RWPE1 (cell line): ENCODE measurements at regions not wholly inside any gene's neighbourhood (a gene's known extent, or its start where the extent isn't known, plus 50 kb on each side); places are given as distances from the start of the nearest gene placed in this dataset.
"Not testable (repeated sequence)": the region's sequence is repeated elsewhere in the genome, so short reads cannot be mapped to it uniquely, and the experiment has no call there.

ENCODE experiments used
- CTCF ChIA-PET: fragments of 350-600 bp; sonication (Branson Sonifier 250); formaldehyde crosslinking; extraction: SDS; loops from one replicate; lab custom pipeline; 2021; lab: Yijun Ruan, JAX
- POLR2A ChIA-PET: fragments of 400-600 bp; formaldehyde crosslinking; extraction: SDS; loops from one replicate; lab custom pipeline; 2020; ENCODE audit warnings: antibody characterized with exemption; ENCODE audit not compliant: low non-redundant PET; lab: Yijun Ruan, JAX
- DNase-seq: peaks from one replicate; pipeline ENCODE4 v3.0.0; 2012; ENCODE audit warnings: low spot score
- H3K27ac ChIP-seq: fragments of 450-650 bp; 2 replicates; pipeline ENCODE4 v1.5.1; 2017
- TF ChIP-seq, protein P1 (sequence below): fragments of 450-650 bp; conservative IDR thresholded peaks from 2 replicates; pipeline ENCODE4 v1.5.1; 2017; ENCODE audit warnings: low read depth, mild to moderate bottlenecking

DNA sequence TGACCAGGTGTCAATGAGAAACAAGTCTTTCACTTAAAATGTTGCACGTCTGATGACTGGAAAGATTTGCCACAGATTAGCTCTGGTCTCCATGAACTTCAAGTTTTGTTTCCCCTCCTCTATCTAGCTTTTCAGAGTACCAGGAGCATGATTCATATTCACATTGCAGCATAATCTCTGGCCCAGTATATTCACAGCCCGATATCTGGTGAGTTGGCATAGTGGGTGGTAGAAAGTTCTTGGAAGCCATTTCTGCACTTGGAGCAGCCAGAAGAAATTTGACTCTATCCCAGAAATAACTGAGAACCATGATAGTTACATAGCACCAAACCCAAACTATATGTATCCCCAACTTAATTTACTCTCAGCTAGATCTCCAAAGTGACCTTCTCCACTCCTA is 503.9 kb downstream of the PID1 start:
- TF ChIP-seq, protein P1, sequence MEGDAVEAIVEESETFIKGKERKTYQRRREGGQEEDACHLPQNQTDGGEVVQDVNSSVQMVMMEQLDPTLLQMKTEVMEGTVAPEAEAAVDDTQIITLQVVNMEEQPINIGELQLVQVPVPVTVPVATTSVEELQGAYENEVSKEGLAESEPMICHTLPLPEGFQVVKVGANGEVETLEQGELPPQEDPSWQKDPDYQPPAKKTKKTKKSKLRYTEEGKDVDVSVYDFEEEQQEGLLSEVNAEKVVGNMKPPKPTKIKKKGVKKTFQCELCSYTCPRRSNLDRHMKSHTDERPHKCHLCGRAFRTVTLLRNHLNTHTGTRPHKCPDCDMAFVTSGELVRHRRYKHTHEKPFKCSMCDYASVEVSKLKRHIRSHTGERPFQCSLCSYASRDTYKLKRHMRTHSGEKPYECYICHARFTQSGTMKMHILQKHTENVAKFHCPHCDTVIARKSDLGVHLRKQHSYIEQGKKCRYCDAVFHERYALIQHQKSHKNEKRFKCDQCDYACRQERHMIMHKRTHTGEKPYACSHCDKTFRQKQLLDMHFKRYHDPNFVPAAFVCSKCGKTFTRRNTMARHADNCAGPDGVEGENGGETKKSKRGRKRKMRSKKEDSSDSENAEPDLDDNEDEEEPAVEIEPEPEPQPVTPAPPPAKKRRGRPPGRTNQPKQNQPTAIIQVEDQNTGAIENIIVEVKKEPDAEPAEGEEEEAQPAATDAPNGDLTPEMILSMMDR = no peak
- no peak overlapping the region for H3K27ac ChIP-seq
- ChIA-PET CTCF (no interaction called here), POLR2A (no interaction called here)
- DNase-seq = no peak

DNA sequence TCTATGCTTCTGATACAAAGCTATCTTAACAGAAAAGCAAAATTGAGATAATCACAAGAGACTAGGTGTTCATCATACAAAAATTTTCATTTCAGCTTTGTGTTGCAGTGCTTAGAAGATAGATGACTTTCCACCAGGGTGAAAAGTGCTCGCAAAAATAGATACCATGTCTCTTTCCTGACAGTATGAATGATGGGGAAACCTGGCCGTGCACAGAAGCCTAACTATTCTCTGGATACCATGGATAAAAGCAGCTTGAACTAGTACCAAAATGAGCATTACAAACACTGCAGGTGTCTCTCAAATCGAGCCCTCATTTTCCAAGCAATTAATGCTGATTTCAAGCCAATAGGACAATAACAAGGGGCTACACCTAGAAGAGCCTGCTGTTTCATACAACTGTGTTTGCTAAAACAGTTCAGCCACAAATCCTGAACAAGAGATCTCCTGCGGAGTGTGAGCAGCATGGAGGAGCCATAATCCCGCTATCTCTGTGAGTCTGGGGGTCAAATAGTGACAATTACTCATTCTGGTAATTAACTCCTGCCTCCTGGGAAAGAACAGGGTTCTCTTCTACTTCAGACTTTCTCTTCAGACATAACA is 507.6 kb downstream of the PID1 start:
- ChIA-PET POLR2A (no interaction called here), CTCF (no interaction called here)
- TF ChIP-seq, protein P1 = no peak
- no peak for DNase-seq
- H3K27ac ChIP-seq = no peak overlapping the region

DNA sequence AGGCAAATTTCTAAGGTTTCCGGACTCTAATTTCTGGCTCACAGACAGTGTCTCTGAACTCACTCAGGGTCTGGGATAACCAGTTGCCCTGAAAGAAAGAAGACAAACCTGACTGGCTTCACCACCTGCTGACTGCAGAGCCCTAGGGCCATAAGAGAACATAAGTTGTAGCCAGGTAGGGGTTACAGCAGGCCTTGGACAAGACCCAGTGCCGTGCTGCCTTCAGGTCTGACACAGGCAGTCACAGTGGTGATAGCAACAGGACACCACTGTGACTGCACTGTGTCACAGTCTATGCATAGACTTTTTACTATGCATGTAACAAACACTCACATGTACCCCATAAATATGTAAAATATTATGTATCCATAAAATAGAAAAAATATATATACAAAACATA is 508.5 kb downstream of the PID1 start:
- H3K27ac ChIP-seq = no peak overlapping the region
- CTCF ChIA-PET = no interaction called here
- POLR2A ChIA-PET = no interaction called here
- DNase-seq = no peak
- TF ChIP-seq, protein P1 = no peak

DNA sequence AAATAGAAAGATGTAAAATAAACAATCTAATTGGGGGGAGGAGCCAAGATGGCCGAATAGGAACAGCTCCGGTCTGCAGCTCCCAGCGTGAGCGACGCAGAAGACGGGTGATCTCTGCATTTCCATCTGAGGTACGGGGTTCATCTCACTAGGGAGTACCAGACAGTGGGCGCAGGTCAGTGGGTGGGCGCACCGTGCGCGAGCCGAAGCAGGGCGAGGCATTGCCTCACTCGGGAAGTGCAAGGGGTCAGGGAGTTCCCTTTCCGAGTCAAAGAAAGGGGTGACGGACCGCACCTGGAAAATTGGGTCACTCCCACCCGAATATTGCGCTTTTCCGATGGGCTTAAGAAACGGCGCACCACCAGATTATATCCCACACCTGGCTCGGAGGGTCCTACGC is 515.4 kb downstream of the PID1 start:
- CTCF ChIA-PET, POLR2A ChIA-PET, DNase-seq, H3K27ac ChIP-seq: not testable (repeated sequence)

DNA sequence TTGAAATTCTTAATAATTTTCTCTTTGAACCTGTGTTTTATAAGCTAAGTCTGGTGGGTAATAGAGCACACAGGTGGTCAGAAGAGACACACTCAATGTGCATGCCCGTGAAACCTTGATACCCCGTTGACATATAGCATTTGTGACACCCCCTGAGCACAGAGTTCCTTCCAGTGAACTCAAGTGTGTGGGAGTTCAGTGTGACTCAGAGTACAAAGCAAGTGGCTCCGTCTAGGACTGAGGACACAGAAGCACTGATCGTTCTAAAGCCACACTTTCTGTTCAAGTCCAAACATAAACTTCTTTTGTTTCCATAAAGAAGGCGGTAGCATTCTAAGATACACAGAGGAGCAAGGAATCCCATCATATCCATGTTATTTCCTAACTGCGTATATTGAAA is 523.6 kb downstream of the PID1 start:
- no peak overlapping the region for H3K27ac ChIP-seq
- TF ChIP-seq, protein P1 = no peak
- ChIA-PET POLR2A (no interaction called here), CTCF (no interaction called here)
- no peak for DNase-seq

DNA sequence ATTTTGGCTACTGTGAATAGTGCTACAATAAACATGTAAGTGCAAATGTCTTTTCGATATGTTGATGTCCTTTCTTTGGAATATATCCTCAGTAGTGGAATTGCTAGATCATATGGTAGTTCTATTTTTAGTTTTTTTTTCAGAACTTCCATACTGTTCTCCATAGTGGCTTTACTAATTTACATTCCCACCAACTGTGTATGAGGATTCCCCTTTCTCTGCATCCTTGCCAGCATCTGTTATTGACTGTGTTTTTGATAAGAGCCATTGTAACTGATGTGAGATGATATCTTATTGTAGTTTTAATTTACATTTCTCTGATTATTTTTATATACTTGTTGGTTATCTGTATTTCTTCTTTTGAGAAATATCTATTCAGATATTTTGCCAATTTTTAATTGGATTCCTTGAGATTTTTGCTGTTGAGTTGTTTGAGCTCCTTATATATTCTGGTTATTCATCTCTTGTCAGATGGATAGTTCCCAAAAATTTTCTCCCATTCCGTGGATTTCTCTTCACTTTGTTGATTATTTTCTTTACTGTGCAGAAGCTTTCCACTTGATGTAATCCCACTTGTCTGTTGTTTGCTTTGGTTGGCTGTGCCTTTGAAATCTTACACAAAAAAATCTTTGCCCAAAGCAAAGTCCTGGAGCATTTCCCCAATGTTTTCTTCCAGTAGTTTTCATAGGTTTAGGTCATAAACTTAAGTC is 532.3 kb downstream of the PID1 start:
- no peak for DNase-seq
- POLR2A ChIA-PET = no interaction called here
- TF ChIP-seq, protein P1 = no peak
- no peak overlapping the region for H3K27ac ChIP-seq
- CTCF ChIA-PET = no interaction called here

DNA sequence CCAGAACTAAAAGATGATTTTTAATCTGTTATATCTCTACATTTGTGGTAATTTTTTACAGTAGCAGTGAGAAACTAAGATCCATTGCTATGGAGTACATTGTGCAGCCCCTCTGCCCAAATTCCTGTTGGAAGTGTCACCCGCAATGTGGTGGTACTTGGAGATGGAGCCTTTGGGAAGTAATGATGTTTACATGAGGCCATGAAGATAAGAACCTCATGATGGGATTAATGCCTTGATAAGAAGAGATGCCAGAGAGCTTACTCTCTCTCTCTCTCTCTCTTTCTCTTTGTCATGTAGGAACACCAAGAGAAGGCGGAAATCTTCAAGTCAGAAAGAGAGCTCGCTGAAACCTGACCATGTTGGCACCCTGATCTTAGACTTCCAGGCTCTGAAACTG is 535.4 kb downstream of the PID1 start:
- DNase-seq = no peak
- CTCF ChIA-PET = interaction anchor here (0.6 kb wide), 1 partner anchor 486 kb away, joined by 3 read pairs; no protein-coding TSS in a partner anchor
- POLR2A ChIA-PET = no interaction called here
- TF ChIP-seq, protein P1 = no peak
- H3K27ac ChIP-seq = no peak overlapping the region
